PC-9 (cell line): ENCODE measurements at regions not wholly inside any gene's neighbourhood (a gene's known extent, or its start where the extent isn't known, plus 50 kb on each side); places are given as distances from the start of the nearest gene placed in this dataset.

ENCODE experiments used
- EZH2 ChIP-seq: fragments of 200-600 bp; sonication (generic); IDR thresholded peaks from 2 replicates; pipeline ENCODE4 v1.8.0; 2017; ENCODE audit warnings: antibody characterized with exemption, low read depth
- TF ChIP-seq, protein P1 (sequence below): fragments of 200-600 bp; sonication (generic); conservative IDR thresholded peaks from 2 replicates; pipeline ENCODE4 v1.6.1; 2017; ENCODE audit warnings: mixed run types, antibody characterized with exemption, mild to moderate bottlenecking, moderate library complexity

DNA sequence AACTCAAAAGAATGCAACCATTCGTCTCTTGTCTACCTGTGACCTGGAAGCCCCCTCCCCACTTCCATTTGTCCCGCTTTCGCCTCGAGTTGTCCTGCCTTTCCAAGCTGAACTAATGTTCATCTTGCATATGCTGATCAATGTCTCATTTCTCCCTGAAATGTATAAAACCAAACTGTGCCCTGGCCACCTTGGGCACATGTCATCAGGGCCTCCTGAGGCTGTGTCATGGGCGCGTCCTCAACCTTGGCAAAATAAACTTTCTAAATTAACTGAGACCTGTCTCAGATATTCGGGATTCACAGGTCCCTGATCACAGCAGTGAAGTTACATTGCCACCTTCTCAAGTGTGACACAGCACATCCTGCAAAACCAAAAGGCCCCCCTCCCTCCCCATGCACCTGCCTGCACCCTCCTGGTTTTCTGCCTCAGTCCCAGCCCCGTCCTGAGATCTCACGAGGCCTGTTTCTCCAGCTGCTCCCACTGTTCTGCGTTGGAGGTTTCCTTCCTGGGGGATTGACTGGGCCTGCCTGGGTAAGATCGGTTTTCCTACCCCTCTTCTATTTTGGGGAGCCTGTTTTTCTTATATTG, 1328.7 kb downstream of the TBC1D22A start:
- TF ChIP-seq, protein P1, sequence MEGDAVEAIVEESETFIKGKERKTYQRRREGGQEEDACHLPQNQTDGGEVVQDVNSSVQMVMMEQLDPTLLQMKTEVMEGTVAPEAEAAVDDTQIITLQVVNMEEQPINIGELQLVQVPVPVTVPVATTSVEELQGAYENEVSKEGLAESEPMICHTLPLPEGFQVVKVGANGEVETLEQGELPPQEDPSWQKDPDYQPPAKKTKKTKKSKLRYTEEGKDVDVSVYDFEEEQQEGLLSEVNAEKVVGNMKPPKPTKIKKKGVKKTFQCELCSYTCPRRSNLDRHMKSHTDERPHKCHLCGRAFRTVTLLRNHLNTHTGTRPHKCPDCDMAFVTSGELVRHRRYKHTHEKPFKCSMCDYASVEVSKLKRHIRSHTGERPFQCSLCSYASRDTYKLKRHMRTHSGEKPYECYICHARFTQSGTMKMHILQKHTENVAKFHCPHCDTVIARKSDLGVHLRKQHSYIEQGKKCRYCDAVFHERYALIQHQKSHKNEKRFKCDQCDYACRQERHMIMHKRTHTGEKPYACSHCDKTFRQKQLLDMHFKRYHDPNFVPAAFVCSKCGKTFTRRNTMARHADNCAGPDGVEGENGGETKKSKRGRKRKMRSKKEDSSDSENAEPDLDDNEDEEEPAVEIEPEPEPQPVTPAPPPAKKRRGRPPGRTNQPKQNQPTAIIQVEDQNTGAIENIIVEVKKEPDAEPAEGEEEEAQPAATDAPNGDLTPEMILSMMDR, result no peak
- TF ChIP-seq EZH2, result no peak
